NOMO-1 (cell line): ENCODE measurements at regions not wholly inside any gene's neighbourhood (a gene's known extent, or its start where the extent isn't known, plus 50 kb on each side); places are given as distances from the start of the nearest gene placed in this dataset.
A peak's percentile ranks its signal among the peaks of the same experiment; 100 is the strongest.

Source experiments
- DNase-seq, 2 experiments: peaks; one replicate each; lab custom pipeline; 2025; ENCODE audit not compliant: unreplicated experiment in 2 of 2; lab: John Stamatoyannopoulos, UW

GRCh38 chr4:24419181-24420034 is 164.9 kb downstream of the DHX15 start:
- DNase-seq = peak; percentile 36 to 62

GRCh38 chr4:24417206-24417605 is 167.1 kb downstream of the DHX15 start:
- DNase-seq = no peak

- no peak for DNase-seq
Observed at GRCh38 chr4:24416293-24416692, 168.1 kb downstream of the DHX15 start.

- DNase-seq = no peak
Observed at GRCh38 chr4:24413311-24413784, 171.0 kb downstream of the DHX15 start.

- DNase-seq = no peak
Observed at GRCh38 chr4:24411806-24412205, 172.5 kb downstream of the DHX15 start.

GRCh38 chr4:24411299-24411698 is 173.1 kb downstream of the DHX15 start:
- DNase-seq = no peak

- no peak for DNase-seq
Observed at GRCh38 chr4:24408640-24409039, 175.7 kb downstream of the DHX15 start.

GRCh38 chr4:24405926-24406325 is 178.4 kb downstream of the DHX15 start:
- no peak for DNase-seq

GRCh38 chr4:24405341-24405740 is 179.0 kb downstream of the DHX15 start:
- no peak for DNase-seq

- DNase-seq = no peak
Observed at GRCh38 chr4:24404281-24404680, 180.1 kb downstream of the DHX15 start.

- DNase-seq = no peak
Observed at GRCh38 chr4:24403265-24403664, 181.1 kb downstream of the DHX15 start.

- DNase-seq = no peak
Observed at GRCh38 chr4:24400537-24400936, 183.8 kb downstream of the DHX15 start.

GRCh38 chr4:24396988-24397387 is 187.4 kb downstream of the DHX15 start:
- DNase-seq = no peak

GRCh38 chr4:24395937-24396336 is 188.4 kb downstream of the DHX15 start:
- no peak for DNase-seq

- DNase-seq = no peak
Observed at GRCh38 chr4:24394041-24394440, 190.3 kb downstream of the DHX15 start.

- no peak for DNase-seq
Observed at GRCh38 chr4:24392613-24393012, 191.7 kb downstream of the DHX15 start.

- DNase-seq = no peak
Observed at GRCh38 chr4:24382381-24382780, 202.0 kb downstream of the DHX15 start.

- DNase-seq = no peak
Observed at GRCh38 chr4:24380957-24381665, 203.2 kb downstream of the DHX15 start.

GRCh38 chr4:24373704-24374103 is 210.7 kb downstream of the DHX15 start:
- DNase-seq = no peak

GRCh38 chr4:24372881-24373280 is 211.5 kb downstream of the DHX15 start:
- DNase-seq = no peak

- no peak for DNase-seq
Observed at GRCh38 chr4:24372341-24372740, 212.0 kb downstream of the DHX15 start.

GRCh38 chr4:24370421-24370820 is 213.9 kb downstream of the DHX15 start:
- DNase-seq = no peak
